Stimulated activated naive CD8-positive, alpha-beta T cell treated with anti-CD3 and anti-CD28 coated beads, Interleukin-15, amount 100 ng/mL, for 72 hours (primary cell): ENCODE measurements at regions not wholly inside any gene's neighbourhood (a gene's known extent, or its start where the extent isn't known, plus 50 kb on each side); places are given as distances from the start of the nearest gene placed in this dataset.
A peak's percentile ranks its signal among the peaks of the same experiment; 100 is the strongest.

ENCODE experiments used
- ATAC-seq: fragments of 150-1000 bp; cut with Tn5 transposase; 2 replicates; pipeline ENCODE4 v1.10.0; 2021; ENCODE audit warnings: mild to moderate bottlenecking, moderate library complexity
- DNase-seq, 2 donors: peaks; one replicate each; pipeline ENCODE4 v3.0.0; 2021 to 2022
- H3K27ac Mint-ChIP-seq, 2 donors: one replicate each; pipeline ENCODE4 v1.8.0; 2022; ENCODE audit warnings: mild to moderate bottlenecking in 2 of 2, mixed read lengths in 2 of 2, moderate library complexity in 2 of 2
- H3K27me3 Mint-ChIP-seq: one replicate; pipeline ENCODE4 v1.8.0; 2022; ENCODE audit warnings: mixed read lengths
- H3K4me1 Mint-ChIP-seq: one replicate; pipeline ENCODE4 v1.8.0; 2022; ENCODE audit warnings: mild to moderate bottlenecking, mixed read lengths
- H3K4me3 Mint-ChIP-seq, 2 donors: one replicate each; pipeline ENCODE4 v1.8.0; 2022; ENCODE audit warnings: mild to moderate bottlenecking in 2 of 2, mixed read lengths in 2 of 2, moderate library complexity in 1 of 2
- H3K9me3 Mint-ChIP-seq, 2 donors: one replicate each; pipeline ENCODE4 v1.8.0; 2022; ENCODE audit warnings: mixed read lengths in 2 of 2

- ATAC-seq = no peak
- Mint-ChIP-seq H3K9me3 (no peaks in the 10 kb centered on the region), H3K4me3 (no peak overlapping the region), H3K27ac (no peak overlapping the region), H3K27me3 (peaks cover 22% of the 10 kb centered on the region), H3K4me1 (peaks cover 20% of the 10 kb centered on the region)
- DNase-seq = no peak
These were observed 279.1 kb upstream of the PLET1 start for GRCh38 chr11:112539741-112540140.

- ATAC-seq = no peak
- peaks cover 20% of the 10 kb centered on the region for H3K4me1 Mint-ChIP-seq
- H3K27ac Mint-ChIP-seq = no peak overlapping the region
- H3K4me3 Mint-ChIP-seq = no peak overlapping the region
- H3K27me3 Mint-ChIP-seq = peaks cover 17% of the 10 kb centered on the region
- no peak for DNase-seq
- no peaks in the 10 kb centered on the region for H3K9me3 Mint-ChIP-seq
These were observed 279.6 kb upstream of the PLET1 start for GRCh38 chr11:112540261-112540660.

DNA sequence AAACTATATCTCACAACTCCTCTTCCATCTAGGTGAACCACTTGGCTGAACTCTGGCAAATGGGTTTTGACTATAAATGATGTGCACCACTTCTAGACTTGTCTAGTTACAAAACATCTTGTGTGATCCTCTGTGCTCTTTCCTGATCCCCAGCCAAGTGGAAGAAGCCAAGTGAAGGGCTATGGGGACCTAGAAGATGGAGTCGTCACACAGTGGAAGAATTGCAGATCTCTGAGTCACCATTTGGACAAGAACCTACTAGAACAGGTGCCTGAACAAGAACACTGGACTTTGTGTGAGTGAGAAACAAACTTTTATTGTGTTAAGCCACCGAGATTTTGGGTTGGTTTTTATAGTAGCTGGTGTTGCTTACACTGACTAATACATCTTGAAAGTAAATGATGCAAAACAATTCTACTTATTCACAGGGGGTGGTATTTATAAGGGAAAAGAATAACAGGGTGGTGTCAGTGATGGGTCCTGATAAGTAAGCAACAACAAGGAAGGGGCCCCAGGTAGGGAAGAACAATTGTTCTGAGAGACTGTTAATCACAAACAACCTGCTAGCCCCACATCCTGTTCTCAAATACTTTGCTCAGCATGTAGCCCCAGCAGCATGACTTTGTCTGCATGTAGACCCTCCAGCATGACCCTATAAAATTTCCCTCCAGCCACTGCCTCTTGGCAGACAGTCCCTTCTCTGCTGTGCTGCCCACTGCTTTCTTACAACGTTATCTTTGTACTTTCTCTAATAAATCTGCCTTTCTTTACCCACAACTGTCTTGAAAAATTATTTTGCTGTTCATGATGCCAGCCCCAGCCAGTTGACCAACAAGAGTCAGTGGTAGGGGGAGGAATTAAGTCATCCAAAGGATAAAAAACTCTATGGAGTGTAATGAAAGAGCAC, 280.7 kb upstream of the PLET1 start:
- H3K9me3 Mint-ChIP-seq = no peaks in the 10 kb centered on the region
- H3K4me1 Mint-ChIP-seq = peaks cover 20% of the 10 kb centered on the region
- peaks cover 6% of the 10 kb centered on the region for H3K27me3 Mint-ChIP-seq
- H3K4me3 Mint-ChIP-seq = no peak overlapping the region
- no peak for DNase-seq
- H3K27ac Mint-ChIP-seq = no peak overlapping the region
- no peak for ATAC-seq

GRCh38 chr11:112542479-112542878, 281.8 kb upstream of the PLET1 start:
- Mint-ChIP-seq H3K27ac (no peak overlapping the region), H3K9me3 (no peaks in the 10 kb centered on the region), H3K27me3 (no peaks in the 10 kb centered on the region), H3K4me1 (peaks cover 20% of the 10 kb centered on the region), H3K4me3 (no peak overlapping the region)
- DNase-seq (no peak), ATAC-seq (no peak)

- no peak overlapping the region for H3K4me3 Mint-ChIP-seq
- no peaks in the 10 kb centered on the region for H3K9me3 Mint-ChIP-seq
- peaks cover 16% of the 10 kb centered on the region for H3K4me1 Mint-ChIP-seq
- no peaks in the 10 kb centered on the region for H3K27me3 Mint-ChIP-seq
- no peak overlapping the region for H3K27ac Mint-ChIP-seq
- ATAC-seq (no peak), DNase-seq (no peak)
These were observed 282.7 kb upstream of the PLET1 start for GRCh38 chr11:112543390-112543789.

- no peak overlapping the region for H3K4me3 Mint-ChIP-seq
- no peaks in the 10 kb centered on the region for H3K4me1 Mint-ChIP-seq
- H3K27ac Mint-ChIP-seq = no peak overlapping the region
- ATAC-seq = no peak
- no peaks in the 10 kb centered on the region for H3K9me3 Mint-ChIP-seq
- no peak for DNase-seq
- no peaks in the 10 kb centered on the region for H3K27me3 Mint-ChIP-seq
These were observed 288.0 kb upstream of the PLET1 start for GRCh38 chr11:112548641-112549040.

- Mint-ChIP-seq H3K27me3 (no peaks in the 10 kb centered on the region), H3K4me3 (no peak overlapping the region), H3K27ac (no peak overlapping the region), H3K4me1 (peaks cover 5% of the 10 kb centered on the region), H3K9me3 (no peaks in the 10 kb centered on the region)
- ATAC-seq (no peak), DNase-seq (no peak)
These were observed 292.6 kb upstream of the PLET1 start for GRCh38 chr11:112553205-112553731.

DNA sequence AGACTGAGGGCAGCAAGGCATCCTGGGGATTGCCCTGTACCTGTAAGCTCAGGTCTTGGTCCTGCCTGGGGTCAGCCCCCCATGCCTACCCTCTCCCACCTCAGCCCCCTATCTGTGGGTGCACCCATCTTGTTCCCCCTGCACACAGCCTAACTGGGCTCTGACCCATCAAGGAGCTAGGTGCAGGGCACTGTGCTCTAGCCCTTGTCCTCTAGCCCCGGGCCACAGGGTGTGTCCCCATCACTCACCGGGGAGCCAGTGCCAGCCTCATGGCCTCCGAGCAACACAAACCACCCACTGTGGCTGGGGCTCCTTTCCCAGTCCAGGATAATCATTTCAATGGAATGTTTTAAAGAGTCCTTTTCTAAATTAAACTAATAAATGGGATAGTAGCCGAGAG, 293.9 kb upstream of the PLET1 start:
- Mint-ChIP-seq H3K9me3 (no peaks in the 10 kb centered on the region), H3K4me3 (no peak overlapping the region), H3K27me3 (no peaks in the 10 kb centered on the region), H3K27ac (no peak overlapping the region), H3K4me1 (peaks cover 5% of the 10 kb centered on the region)
- DNase-seq = no peak
- peak; percentile 40 for ATAC-seq

- Mint-ChIP-seq H3K4me1 (peaks cover 5% of the 10 kb centered on the region), H3K27me3 (no peaks in the 10 kb centered on the region), H3K27ac (peak overlapping the region in 1 of 2 donors; percentile 8), H3K9me3 (no peaks in the 10 kb centered on the region), H3K4me3 (no peak overlapping the region)
- DNase-seq (peak; percentile 52 to 64), ATAC-seq (peak; percentile 70)
These were observed 295.1 kb upstream of the PLET1 start for GRCh38 chr11:112555491-112556364.

GRCh38 chr11:112558691-112559090, 298.0 kb upstream of the PLET1 start:
- no peak for ATAC-seq

DNA sequence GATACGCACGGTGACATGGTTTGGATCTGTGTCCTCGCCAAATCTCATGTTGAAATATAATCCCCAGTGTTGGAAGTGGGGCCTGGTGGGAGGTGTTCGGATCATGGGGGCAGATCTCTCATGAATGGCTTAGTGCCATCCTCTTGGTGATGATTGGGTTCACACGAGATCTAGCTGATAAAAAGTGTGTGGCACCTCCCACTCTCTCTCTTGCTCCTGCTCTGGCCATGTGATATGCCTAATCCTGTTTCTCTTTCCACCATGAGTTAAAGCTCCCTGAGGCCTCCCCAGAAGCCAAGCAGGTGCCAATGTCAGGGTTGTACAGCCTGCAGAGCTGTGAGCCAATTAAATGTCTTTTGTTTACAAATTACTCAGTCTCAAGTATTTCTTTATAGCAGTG, 303.1 kb upstream of the PLET1 start:
- H3K27me3 Mint-ChIP-seq = no peaks in the 10 kb centered on the region

More at GRCh38 chr11:112558691-112559090, 298.0 kb upstream of the PLET1 start:
- H3K4me1 Mint-ChIP-seq = peaks cover 5% of the 10 kb centered on the region
- H3K9me3 Mint-ChIP-seq = no peaks in the 10 kb centered on the region
- no peak overlapping the region for H3K4me3 Mint-ChIP-seq
- no peak for DNase-seq
- no peak overlapping the region for H3K27ac Mint-ChIP-seq
- H3K27me3 Mint-ChIP-seq = no peaks in the 10 kb centered on the region

DNA sequence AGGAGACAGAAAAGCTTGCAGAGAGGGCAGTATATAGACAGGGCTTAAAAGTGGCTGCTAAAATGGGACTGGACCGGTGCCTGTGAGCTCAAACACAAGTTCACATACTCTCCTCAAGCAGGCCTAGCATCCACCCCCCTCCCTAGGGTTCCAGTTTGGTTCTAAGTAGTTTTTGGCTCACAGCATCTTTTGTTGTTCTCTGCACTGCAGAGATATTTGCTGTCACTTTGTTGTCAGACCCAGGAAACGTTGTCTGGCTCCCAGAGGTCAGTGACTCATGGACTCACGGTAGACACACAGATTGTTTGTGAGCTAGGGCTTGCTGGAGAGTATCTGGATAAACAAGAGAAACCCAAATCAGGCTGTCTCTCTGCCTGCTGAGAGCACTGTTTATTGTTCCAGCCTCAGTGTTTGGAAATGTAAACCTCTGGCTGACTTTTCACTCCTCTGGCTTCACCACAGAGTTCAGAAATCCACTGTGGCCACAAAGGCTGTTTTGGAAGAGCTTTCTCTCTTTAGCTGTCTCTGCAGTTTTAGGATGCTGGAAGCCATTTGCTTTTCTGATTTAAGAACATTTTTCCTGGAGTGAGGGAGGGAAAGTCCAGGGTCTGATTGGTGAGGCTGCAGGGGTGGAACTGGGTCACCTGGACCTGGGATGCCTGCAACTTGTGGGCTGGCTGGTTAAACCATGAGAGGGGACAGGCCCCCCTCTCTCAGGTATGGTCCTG, 303.7 kb upstream of the PLET1 start:
- Mint-ChIP-seq H3K27me3 (peaks cover 2% of the 10 kb centered on the region), H3K9me3 (no peaks in the 10 kb centered on the region)
- ATAC-seq = peak; percentile 35

More for the DNA sequence above, 303.1 kb upstream of the PLET1 start:
- Mint-ChIP-seq H3K4me1 (no peaks in the 10 kb centered on the region), H3K4me3 (no peak overlapping the region), H3K27ac (no peak overlapping the region), H3K9me3 (no peaks in the 10 kb centered on the region)
- ATAC-seq = no peak
- no peak for DNase-seq

DNA sequence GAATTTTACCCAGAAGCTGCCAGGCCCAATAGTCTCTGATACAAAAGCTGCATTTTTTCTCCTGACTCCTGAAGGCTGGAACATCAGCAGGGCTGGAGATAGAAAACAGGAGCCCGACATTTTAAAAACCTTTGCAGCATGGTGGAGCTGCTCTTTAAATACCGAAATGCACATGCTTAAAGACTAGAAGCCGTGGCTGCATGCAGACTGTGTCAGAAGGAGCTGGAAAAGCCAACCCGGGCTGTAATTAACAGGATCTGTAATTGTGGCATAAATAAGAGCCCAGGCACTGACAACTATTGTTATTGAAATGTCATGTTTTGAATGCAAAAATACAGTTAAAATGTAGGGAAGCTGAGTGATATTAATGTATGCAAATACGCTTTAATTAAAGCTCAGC, 304.9 kb upstream of the PLET1 start:
- DNase-seq (no peak), ATAC-seq (no peak)
- Mint-ChIP-seq H3K4me3 (no peak overlapping the region), H3K27me3 (peaks cover 9% of the 10 kb centered on the region), H3K27ac (no peak overlapping the region), H3K9me3 (no peaks in the 10 kb centered on the region), H3K4me1 (no peaks in the 10 kb centered on the region)

More for the DNA sequence above, 303.7 kb upstream of the PLET1 start:
- no peak for DNase-seq
- H3K27ac Mint-ChIP-seq = no peak overlapping the region
- no peaks in the 10 kb centered on the region for H3K4me1 Mint-ChIP-seq
- no peak overlapping the region for H3K4me3 Mint-ChIP-seq

GRCh38 chr11:112566124-112566523, 305.5 kb upstream of the PLET1 start:
- H3K4me3 Mint-ChIP-seq = no peak overlapping the region
- ATAC-seq (no peak), DNase-seq (no peak)
- no peaks in the 10 kb centered on the region for H3K9me3 Mint-ChIP-seq
- H3K27me3 Mint-ChIP-seq = peaks cover 9% of the 10 kb centered on the region
- H3K4me1 Mint-ChIP-seq = no peaks in the 10 kb centered on the region
- no peak overlapping the region for H3K27ac Mint-ChIP-seq

- DNase-seq = no peak
- Mint-ChIP-seq H3K9me3 (no peaks in the 10 kb centered on the region), H3K4me1 (no peaks in the 10 kb centered on the region), H3K4me3 (no peak overlapping the region), H3K27me3 (peaks cover 9% of the 10 kb centered on the region), H3K27ac (no peak overlapping the region)
- ATAC-seq = no peak
These were observed 309.7 kb upstream of the PLET1 start for GRCh38 chr11:112570333-112570732.
